Mononuclear cell (primary cell): ENCODE measurements at regions not wholly inside any gene's neighbourhood (a gene's known extent, or its start where the extent isn't known, plus 50 kb on each side); places are given as distances from the start of the nearest gene placed in this dataset.

ENCODE experiments used
- H3K27me3 ChIP-seq: 2 replicates; pipeline ENCODE4 v1.6.0; 2011; ENCODE audit warnings: low read length, control low read depth; ENCODE audit not compliant: insufficient read depth
- H3K4me1 ChIP-seq: 2 replicates; pipeline ENCODE4 v1.5.1; 2011; ENCODE audit warnings: mild to moderate bottlenecking, low read length, control low read depth; ENCODE audit not compliant: insufficient read depth
- H3K4me3 ChIP-seq: 2 replicates; pipeline ENCODE4 v1.5.1; 2011; ENCODE audit warnings: mild to moderate bottlenecking, low read length, moderate library complexity
- H3K9me3 ChIP-seq: 2 replicates; pipeline ENCODE4 v1.5.1; 2011; ENCODE audit warnings: low read depth, mild to moderate bottlenecking, control low read depth, low read length

DNA sequence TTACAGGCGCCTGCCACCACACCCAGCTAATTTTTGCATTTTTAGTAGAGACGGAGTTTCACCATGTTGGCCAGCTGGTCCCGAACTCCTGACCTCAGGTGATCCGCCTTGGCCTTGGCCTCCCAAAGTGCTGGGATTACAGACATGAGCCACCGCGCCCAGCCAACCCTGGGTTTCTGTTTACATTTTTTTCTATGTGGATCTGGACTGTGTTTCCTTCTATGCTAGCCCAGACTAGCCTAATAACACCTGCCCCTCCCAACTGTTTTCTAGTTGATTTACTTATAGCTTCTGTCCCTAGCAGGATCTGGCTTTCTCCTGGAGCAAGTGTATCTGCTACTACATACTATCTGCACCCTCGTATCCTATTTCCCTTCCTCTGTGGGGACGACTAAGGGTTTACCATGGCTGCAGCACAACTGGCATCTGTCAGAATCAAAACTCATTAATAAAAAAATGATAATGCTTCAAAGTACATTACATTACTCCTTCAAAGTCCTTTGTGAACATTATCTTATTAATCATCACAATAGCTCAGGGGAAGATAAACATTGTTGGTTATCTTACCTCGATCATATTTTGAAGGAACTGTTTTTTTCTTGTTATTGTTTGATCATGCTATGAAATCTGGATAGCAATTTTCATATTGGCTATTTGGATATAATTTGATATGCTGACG, 228.3 kb downstream of the KLF5 start:
- Histone ChIP-seq H3K9me3 (no peaks in the 10 kb centered on the region), H3K4me1 (peaks cover 6% of the 10 kb centered on the region), H3K4me3 (no peak overlapping the region), H3K27me3 (no peaks in the 10 kb centered on the region)

- Histone ChIP-seq H3K9me3 (no peaks in the 10 kb centered on the region), H3K4me1 (peaks cover 6% of the 10 kb centered on the region), H3K4me3 (no peak overlapping the region), H3K27me3 (no peaks in the 10 kb centered on the region)
Observed at GRCh38 chr13:73286177-73286576, 227.4 kb downstream of the KLF5 start.

DNA sequence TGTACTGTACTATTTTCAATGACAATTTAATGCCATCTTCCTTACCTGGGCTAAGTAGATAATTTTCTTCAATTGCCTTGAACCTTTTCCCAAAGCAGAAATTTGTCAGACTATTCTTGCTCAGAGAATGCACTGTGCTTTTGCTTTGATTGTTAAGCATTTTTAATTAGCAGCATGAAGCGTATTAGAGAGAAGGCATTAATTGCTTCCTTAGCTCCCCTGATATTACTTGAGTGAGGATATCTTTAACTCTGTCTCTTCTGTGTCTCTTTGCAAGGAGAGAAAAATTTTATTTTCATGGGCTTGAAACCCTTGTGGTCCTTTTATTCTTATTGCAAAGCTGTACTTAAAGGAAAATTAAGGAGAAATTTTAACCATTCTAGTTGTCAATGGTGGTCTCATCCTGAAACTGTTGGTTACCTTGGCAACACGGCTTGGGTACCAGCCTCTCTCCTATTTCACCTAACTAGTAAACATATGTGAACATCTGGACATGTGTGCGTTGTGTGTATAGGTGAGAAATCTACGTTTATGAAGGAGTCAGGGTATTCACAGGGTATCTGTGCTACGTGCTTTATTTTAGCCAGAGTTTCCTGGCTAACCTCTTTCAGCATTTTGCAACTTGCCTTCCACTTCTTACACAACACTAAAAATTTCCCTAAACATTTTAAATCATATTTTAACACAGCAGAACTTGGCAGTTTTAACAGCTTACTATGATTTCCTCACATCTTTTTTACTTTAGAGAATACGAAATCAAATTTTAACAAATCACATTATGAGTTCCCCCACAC, 225.5 kb downstream of the KLF5 start:
- Histone ChIP-seq H3K4me1 (peaks cover 6% of the 10 kb centered on the region), H3K27me3 (no peaks in the 10 kb centered on the region), H3K4me3 (no peak overlapping the region), H3K9me3 (no peaks in the 10 kb centered on the region)

- peaks cover 6% of the 10 kb centered on the region for H3K4me1 ChIP-seq
- H3K9me3 ChIP-seq = no peaks in the 10 kb centered on the region
- H3K27me3 ChIP-seq = no peaks in the 10 kb centered on the region
- no peak overlapping the region for H3K4me3 ChIP-seq
Observed at GRCh38 chr13:73283636-73284035, 224.8 kb downstream of the KLF5 start.

GRCh38 chr13:73281746-73282145, 222.9 kb downstream of the KLF5 start:
- Histone ChIP-seq H3K27me3 (no peaks in the 10 kb centered on the region), H3K4me1 (no peaks in the 10 kb centered on the region), H3K4me3 (no peak overlapping the region), H3K9me3 (no peaks in the 10 kb centered on the region)

GRCh38 chr13:73278186-73278585, 219.4 kb downstream of the KLF5 start:
- Histone ChIP-seq H3K4me1 (no peaks in the 10 kb centered on the region), H3K4me3 (no peak overlapping the region), H3K27me3 (no peaks in the 10 kb centered on the region), H3K9me3 (no peaks in the 10 kb centered on the region)

DNA sequence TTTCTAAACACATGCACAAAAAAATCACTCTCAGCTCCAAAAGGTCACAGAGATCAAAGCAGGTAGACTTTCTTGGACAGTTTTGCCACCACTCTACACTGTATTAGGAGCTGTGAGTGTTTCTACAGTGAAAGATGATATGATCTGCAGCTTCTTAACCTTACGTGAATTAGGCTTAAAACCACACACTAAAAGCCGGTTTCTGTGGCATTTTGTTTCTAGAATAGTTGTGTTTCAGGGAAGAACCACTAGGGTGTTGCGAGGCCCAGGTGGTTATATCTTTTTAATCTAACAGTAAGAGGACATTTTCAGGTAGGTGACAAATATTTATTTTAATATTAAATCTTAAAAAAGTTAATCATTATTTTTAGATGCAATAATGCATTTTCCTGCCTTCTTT, 216.4 kb downstream of the KLF5 start:
- H3K27me3 ChIP-seq = no peaks in the 10 kb centered on the region
- peaks cover 2% of the 10 kb centered on the region for H3K9me3 ChIP-seq
- H3K4me1 ChIP-seq = no peaks in the 10 kb centered on the region
- no peak overlapping the region for H3K4me3 ChIP-seq

DNA sequence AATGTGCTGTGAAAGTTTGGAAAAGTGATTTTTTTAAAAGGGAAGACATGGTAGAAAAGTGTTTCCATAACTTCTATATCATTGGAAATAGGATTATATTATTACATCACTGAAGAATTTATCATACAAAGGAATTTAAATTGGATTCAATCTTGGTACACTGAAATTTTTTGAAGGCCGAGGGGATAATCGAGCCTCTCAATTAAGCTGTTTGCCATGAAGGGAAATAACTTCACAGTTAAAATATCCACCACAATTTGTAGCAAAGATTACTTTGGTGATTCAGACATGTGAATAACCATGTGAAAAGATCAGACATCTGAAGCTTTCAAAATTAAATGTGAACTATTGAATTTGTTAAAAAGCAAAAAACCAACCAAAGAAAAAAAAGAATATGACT, 215.3 kb downstream of the KLF5 start:
- peaks cover 9% of the 10 kb centered on the region for H3K9me3 ChIP-seq
- no peaks in the 10 kb centered on the region for H3K4me1 ChIP-seq
- H3K4me3 ChIP-seq = no peak overlapping the region
- no peaks in the 10 kb centered on the region for H3K27me3 ChIP-seq

- Histone ChIP-seq H3K9me3 (peaks cover 9% of the 10 kb centered on the region), H3K4me1 (no peaks in the 10 kb centered on the region), H3K27me3 (no peaks in the 10 kb centered on the region), H3K4me3 (no peak overlapping the region)
Observed at GRCh38 chr13:73273745-73274144, 214.9 kb downstream of the KLF5 start.

- no peaks in the 10 kb centered on the region for H3K4me1 ChIP-seq
- H3K4me3 ChIP-seq = no peak overlapping the region
- H3K27me3 ChIP-seq = no peaks in the 10 kb centered on the region
- peaks cover 9% of the 10 kb centered on the region for H3K9me3 ChIP-seq
Observed at GRCh38 chr13:73273276-73273675, 214.5 kb downstream of the KLF5 start.

GRCh38 chr13:73272831-73273230, 214.0 kb downstream of the KLF5 start:
- no peaks in the 10 kb centered on the region for H3K4me1 ChIP-seq
- no peak overlapping the region for H3K4me3 ChIP-seq
- H3K27me3 ChIP-seq = no peaks in the 10 kb centered on the region

DNA sequence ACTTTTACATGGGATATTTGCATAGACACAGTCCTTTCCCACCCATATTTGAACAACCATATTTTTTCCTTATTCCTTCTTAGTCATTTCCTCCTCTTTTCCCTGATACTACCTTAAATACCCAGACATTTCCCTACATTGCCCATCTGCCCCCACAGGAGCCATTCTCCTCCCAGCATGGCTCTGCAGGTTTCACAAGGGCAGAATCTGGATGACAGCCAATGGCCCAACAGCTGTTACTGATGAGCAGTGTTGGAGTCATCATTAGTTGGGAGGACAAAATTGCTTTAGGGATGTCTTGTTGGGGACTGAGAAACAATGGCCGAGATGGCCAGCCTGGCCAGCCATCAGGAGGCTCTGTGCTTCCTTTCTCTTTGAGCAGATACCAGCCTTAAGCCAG, 209.5 kb downstream of the KLF5 start:
- Histone ChIP-seq H3K4me1 (no peaks in the 10 kb centered on the region), H3K9me3 (peaks cover 9% of the 10 kb centered on the region), H3K27me3 (no peaks in the 10 kb centered on the region), H3K4me3 (no peak overlapping the region)

More at GRCh38 chr13:73272831-73273230, 214.0 kb downstream of the KLF5 start:
- H3K9me3 ChIP-seq = peaks cover 9% of the 10 kb centered on the region

- Histone ChIP-seq H3K4me3 (no peak overlapping the region), H3K27me3 (no peaks in the 10 kb centered on the region), H3K9me3 (peaks cover 9% of the 10 kb centered on the region), H3K4me1 (no peaks in the 10 kb centered on the region)
Observed at GRCh38 chr13:73266640-73267180, 207.9 kb downstream of the KLF5 start.

- peaks cover 13% of the 10 kb centered on the region for H3K4me1 ChIP-seq
- no peaks in the 10 kb centered on the region for H3K9me3 ChIP-seq
- no peak overlapping the region for H3K4me3 ChIP-seq
- H3K27me3 ChIP-seq = no peaks in the 10 kb centered on the region
Observed at GRCh38 chr13:73262862-73263627, 204.2 kb downstream of the KLF5 start.

GRCh38 chr13:73261739-73262216, 203.0 kb downstream of the KLF5 start:
- H3K4me3 ChIP-seq = no peak overlapping the region
- peaks cover 21% of the 10 kb centered on the region for H3K4me1 ChIP-seq
- no peaks in the 10 kb centered on the region for H3K9me3 ChIP-seq
- H3K27me3 ChIP-seq = no peaks in the 10 kb centered on the region
